Hepatocyte (in vitro differentiated cells): ENCODE measurements at regions not wholly inside any gene's neighbourhood (a gene's known extent, or its start where the extent isn't known, plus 50 kb on each side); places are given as distances from the start of the nearest gene placed in this dataset.
A peak's percentile ranks its signal among the peaks of the same experiment; 100 is the strongest.

Source experiments
- DNase-seq: peaks from one replicate; pipeline ENCODE4 v3.0.0-alpha.2; 2016; ENCODE audit warnings: low spot score
- H2AFZ ChIP-seq: fragments of 200-600 bp; sonication (generic); 2 replicates; pipeline ENCODE4 v1.6.0; 2016; ENCODE audit warnings: antibody characterized with exemption, mild to moderate bottlenecking
- H3K27ac ChIP-seq: fragments of 200-600 bp; sonication (generic); 2 replicates; pipeline ENCODE4 v1.5.1; 2016; ENCODE audit warnings: mild to moderate bottlenecking
- H3K27me3 ChIP-seq: fragments of 200-600 bp; sonication (generic); 2 replicates; pipeline ENCODE4 v1.6.1; 2016
- H3K36me3 ChIP-seq: fragments of 200-600 bp; sonication (generic); replicated peaks from 2 replicates; pipeline ENCODE4 v1.5.1; 2016; ENCODE audit warnings: low read depth; ENCODE audit not compliant: insufficient read depth
- H3K4me1 ChIP-seq: fragments of 200-600 bp; sonication (generic); 2 replicates; pipeline ENCODE4 v1.5.1; 2016; ENCODE audit warnings: mild to moderate bottlenecking, moderate library complexity; ENCODE audit not compliant: insufficient read depth
- H3K4me2 ChIP-seq: fragments of 200-600 bp; sonication (generic); 2 replicates; pipeline ENCODE4 v1.6.0; 2016
- H3K4me3 ChIP-seq: fragments of 200-600 bp; sonication (generic); 2 replicates; pipeline ENCODE4 v1.5.1; 2016; ENCODE audit warnings: mild to moderate bottlenecking
- H3K79me2 ChIP-seq: fragments of 200-600 bp; sonication (generic); 2 replicates; pipeline ENCODE4 v1.6.0; 2017; ENCODE audit warnings: mild to moderate bottlenecking
- H3K9me2 ChIP-seq: fragments of 200-600 bp; sonication (generic); replicated peaks from 2 replicates; pipeline ENCODE4 v1.6.0; 2017; ENCODE audit warnings: mild to moderate bottlenecking; ENCODE audit not compliant: insufficient read depth
- H3K9me3 ChIP-seq: fragments of 200-600 bp; sonication (generic); 2 replicates; pipeline ENCODE4 v1.5.1; 2016; ENCODE audit warnings: low read depth, mild to moderate bottlenecking
- H4K20me1 ChIP-seq: fragments of 200-600 bp; sonication (generic); 2 replicates; pipeline ENCODE4 v1.6.0; 2016; ENCODE audit warnings: mild to moderate bottlenecking; ENCODE audit not compliant: insufficient read depth, poor library complexity, severe bottlenecking
- CTCF ChIP-seq: fragments of 200-600 bp; sonication (generic); IDR thresholded peaks from 2 replicates; pipeline ENCODE4 v1.5.1; 2016; ENCODE audit warnings: antibody characterized with exemption, mild to moderate bottlenecking; ENCODE audit not compliant: poor library complexity
- EZH2 ChIP-seq: fragments of 200-600 bp; sonication (generic); IDR thresholded peaks from 2 replicates; pipeline ENCODE4 v1.6.1; 2016; ENCODE audit warnings: antibody characterized with exemption, mild to moderate bottlenecking, borderline replicate concordance
- EZH2phosphoT487 ChIP-seq: fragments of 200-600 bp; sonication (generic); IDR thresholded peaks from one replicate; pipeline ENCODE4 v1.6.1; 2018; ENCODE audit warnings: antibody characterized with exemption, mild to moderate bottlenecking, low read depth, moderate library complexity; ENCODE audit not compliant: unreplicated experiment, severe bottlenecking
- WGBS: methylation state at CpG from one replicate; pipeline ENCODE4 v1.1.6; 2016; ENCODE audit warnings: low lambda C conversion rate; ENCODE audit errors: missing lambda C conversion rate; 5-methylcytosine and 5-hydroxymethylcytosine counted together

- Histone ChIP-seq H3K79me2 (no peaks in the 10 kb centered on the region), H2AFZ (no peak overlapping the region), H3K9me3 (peaks cover 3% of the 10 kb centered on the region), H3K4me3 (no peak overlapping the region), H3K9me2 (no peaks in the 10 kb centered on the region), H3K4me2 (no peak overlapping the region), H4K20me1 (no peaks in the 10 kb centered on the region), H3K27me3 (no peaks in the 10 kb centered on the region), H3K36me3 (no peaks in the 10 kb centered on the region), H3K27ac (no peak overlapping the region), H3K4me1 (no peaks in the 10 kb centered on the region)
- DNase-seq: no peak
- TF ChIP-seq EZH2: no peak
- TF ChIP-seq EZH2phosphoT487: no peak
- TF ChIP-seq CTCF: no peak
- WGBS: 95% methylated on average over 4 of the region's 4 CpGs
Observed at GRCh38 chr2:105497094-105497493, 98.2 kb upstream of the FHL2 start.

GRCh38 chr2:105496271-105496670, 97.4 kb upstream of the FHL2 start:
- Histone ChIP-seq H3K9me2 (no peaks in the 10 kb centered on the region), H3K4me3 (no peak overlapping the region), H3K27me3 (no peaks in the 10 kb centered on the region), H2AFZ (no peak overlapping the region), H3K9me3 (peaks cover 3% of the 10 kb centered on the region), H3K4me1 (no peaks in the 10 kb centered on the region), H4K20me1 (no peaks in the 10 kb centered on the region), H3K27ac (no peak overlapping the region), H3K4me2 (no peak overlapping the region), H3K36me3 (no peaks in the 10 kb centered on the region), H3K79me2 (no peaks in the 10 kb centered on the region)
- no peak for DNase-seq
- TF ChIP-seq EZH2 (no peak), CTCF (no peak), EZH2phosphoT487 (no peak)
- WGBS: 64% methylated on average over 3 of the region's 3 CpGs

- no peak overlapping the region for H3K4me3 ChIP-seq
- 78% methylated on average over 13 of the region's 13 CpGs for WGBS
- no peaks in the 10 kb centered on the region for H4K20me1 ChIP-seq
- H2AFZ ChIP-seq: no peak overlapping the region
- H3K27me3 ChIP-seq: no peaks in the 10 kb centered on the region
- no peaks in the 10 kb centered on the region for H3K36me3 ChIP-seq
- DNase-seq: no peak
- TF ChIP-seq EZH2 (no peak), EZH2phosphoT487 (no peak), CTCF (no peak)
- H3K27ac ChIP-seq: no peak overlapping the region
- peaks cover 3% of the 10 kb centered on the region for H3K9me3 ChIP-seq
- H3K4me2 ChIP-seq: no peak overlapping the region
- no peaks in the 10 kb centered on the region for H3K79me2 ChIP-seq
- H3K4me1 ChIP-seq: no peaks in the 10 kb centered on the region
- H3K9me2 ChIP-seq: no peaks in the 10 kb centered on the region
Observed at GRCh38 chr2:105494683-105495425, 96.0 kb upstream of the FHL2 start.

GRCh38 chr2:105490956-105491355, 92.1 kb upstream of the FHL2 start:
- Histone ChIP-seq H2AFZ (no peak overlapping the region), H3K79me2 (no peaks in the 10 kb centered on the region), H3K9me2 (no peaks in the 10 kb centered on the region), H3K36me3 (no peaks in the 10 kb centered on the region), H3K4me3 (no peak overlapping the region), H4K20me1 (no peaks in the 10 kb centered on the region), H3K9me3 (peaks cover 3% of the 10 kb centered on the region), H3K4me1 (no peaks in the 10 kb centered on the region), H3K27me3 (no peaks in the 10 kb centered on the region), H3K27ac (peak overlapping the region; percentile 34), H3K4me2 (no peak overlapping the region)
- TF ChIP-seq CTCF (no peak), EZH2 (no peak), EZH2phosphoT487 (no peak)
- 82% methylated on average over 1 of the region's 1 CpG for WGBS
- DNase-seq: peak; percentile 48
